ENCODE measurements at regions not wholly inside any gene's neighbourhood (a gene's known extent, or its start where the extent isn't known, plus 50 kb on each side); places are given as distances from the start of the nearest gene placed in this dataset.
"Not testable (repeated sequence)": the region's sequence is repeated elsewhere in the genome, so short reads cannot be mapped to it uniquely, and the experiment has no call there.

DNA sequence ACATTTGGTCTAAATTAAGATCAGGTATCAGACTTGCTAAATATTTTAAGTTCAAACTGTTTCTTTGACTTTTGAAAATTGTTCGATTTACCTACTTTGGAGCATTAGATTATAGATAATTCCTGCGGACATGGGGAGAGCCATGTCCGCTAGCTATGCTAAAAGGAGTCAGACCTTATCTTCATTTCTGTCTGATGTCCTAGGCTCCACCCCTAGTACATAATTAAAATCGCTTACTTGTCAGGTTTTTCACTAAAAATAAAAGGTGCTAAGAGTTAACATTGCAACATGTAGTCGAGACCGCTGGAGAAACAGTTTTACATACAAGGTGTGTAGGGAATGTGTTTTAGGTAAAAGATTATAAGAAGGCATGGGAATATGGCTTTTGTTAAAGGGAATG, 71.9 kb upstream of the EPS8L3 start:
- H3K36me3 Mint-ChIP-seq, H3K4me3 Mint-ChIP-seq, H3K27me3 Mint-ChIP-seq, DNase-seq, H3K27ac Mint-ChIP-seq, H3K4me1 Mint-ChIP-seq: not testable (repeated sequence)
- H3K9me3 Mint-ChIP-seq, result peaks cover 12% of the 10 kb centered on the region

DNA sequence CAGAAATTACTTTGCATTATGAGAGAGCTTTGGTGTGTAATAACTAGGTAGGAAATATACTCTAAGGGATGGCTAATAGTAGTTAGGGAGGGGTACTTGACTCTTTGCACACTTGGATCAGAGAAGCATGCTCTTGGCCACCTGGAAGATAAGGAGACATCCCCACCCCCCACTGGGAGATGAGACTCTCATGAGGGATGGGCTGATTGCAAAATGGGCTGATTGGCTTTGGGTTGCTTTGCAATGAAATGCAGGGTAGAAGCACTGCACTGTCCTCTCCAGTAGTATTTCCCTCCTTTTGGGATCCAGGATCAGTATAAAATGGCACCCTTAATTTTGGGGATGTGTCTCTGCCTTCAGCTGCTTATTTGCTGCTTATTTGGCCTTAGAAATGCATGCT, 71.2 kb upstream of the EPS8L3 start:
- no peaks in the 10 kb centered on the region for H3K36me3 Mint-ChIP-seq

DNA sequence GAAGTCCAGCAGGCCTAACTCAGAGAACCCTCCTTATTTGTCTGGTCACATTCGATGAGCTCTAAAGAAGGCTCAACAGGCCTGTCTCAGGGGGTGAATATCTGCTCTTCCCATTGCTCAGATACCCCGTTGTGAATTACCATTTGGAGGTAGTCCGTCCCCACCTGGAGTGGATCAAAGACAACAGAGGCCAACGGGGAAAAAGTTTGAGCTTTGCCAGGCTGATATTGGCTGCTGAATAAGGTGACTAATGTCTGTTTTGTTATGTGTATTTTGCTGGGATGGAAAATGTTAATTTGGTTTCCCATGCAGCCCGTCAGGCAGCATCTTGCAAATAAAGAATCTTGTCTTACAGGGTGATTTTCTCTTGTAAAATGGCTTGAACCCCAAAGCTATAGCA, 69.2 kb upstream of the EPS8L3 start:
- no peak for DNase-seq
- no peak overlapping the region for H3K27ac Mint-ChIP-seq
- H3K27me3 Mint-ChIP-seq, result no peaks in the 10 kb centered on the region
- H3K9me3 Mint-ChIP-seq, result peaks cover 12% of the 10 kb centered on the region
- no peak overlapping the region for H3K4me3 Mint-ChIP-seq
- H3K4me1 Mint-ChIP-seq, result no peaks in the 10 kb centered on the region
- no peaks in the 10 kb centered on the region for H3K36me3 Mint-ChIP-seq

More for the DNA sequence above, 71.2 kb upstream of the EPS8L3 start:
- Mint-ChIP-seq H3K4me3 (no peak overlapping the region), H3K4me1 (no peaks in the 10 kb centered on the region), H3K9me3 (peaks cover 12% of the 10 kb centered on the region), H3K27ac (no peak overlapping the region), H3K27me3 (no peaks in the 10 kb centered on the region)
- no peak for DNase-seq

DNA sequence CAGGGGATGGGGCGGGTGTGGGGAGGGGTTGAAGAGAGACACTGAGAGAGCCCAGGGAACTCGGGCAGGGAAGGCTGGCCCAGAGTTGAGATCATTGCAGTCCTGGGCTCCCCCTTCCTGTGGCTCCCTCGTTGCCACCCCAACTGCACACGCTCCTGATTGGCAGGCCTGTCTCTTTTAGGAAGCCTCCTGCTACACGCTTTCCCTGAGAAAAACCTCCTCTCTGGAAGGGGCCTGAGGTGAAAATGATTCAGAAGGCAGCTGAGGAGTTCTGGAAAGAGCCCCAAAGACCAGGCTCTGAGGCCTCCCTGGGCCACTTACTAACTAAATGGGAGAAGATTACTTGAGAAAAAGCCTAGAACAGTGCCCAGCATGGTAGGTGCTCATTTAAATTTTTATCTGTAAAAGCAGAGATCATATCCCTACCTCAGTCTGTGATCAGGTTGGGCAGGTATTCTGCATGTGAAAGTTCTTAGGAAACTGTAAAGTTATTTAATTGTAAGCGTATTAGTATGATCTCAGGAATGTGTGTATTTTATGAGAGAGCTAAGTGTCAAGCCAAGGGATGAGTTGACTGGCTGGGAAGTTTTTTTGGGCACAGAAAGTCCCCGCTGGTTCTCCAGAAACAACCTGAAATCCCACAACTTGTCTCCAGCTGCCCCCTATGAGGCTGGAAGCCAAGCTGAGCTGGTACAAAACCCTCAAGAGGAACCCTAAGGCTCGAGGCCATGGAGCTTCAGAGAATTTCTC, 65.2 kb upstream of the EPS8L3 start:
- H3K4me3 Mint-ChIP-seq, result no peak overlapping the region
- no peaks in the 10 kb centered on the region for H3K27me3 Mint-ChIP-seq
- H3K4me1 Mint-ChIP-seq, result peaks cover 7% of the 10 kb centered on the region
- no peak for DNase-seq
- peaks cover 7% of the 10 kb centered on the region for H3K9me3 Mint-ChIP-seq
- no peak overlapping the region for H3K27ac Mint-ChIP-seq
- H3K36me3 Mint-ChIP-seq, result no peaks in the 10 kb centered on the region

DNA sequence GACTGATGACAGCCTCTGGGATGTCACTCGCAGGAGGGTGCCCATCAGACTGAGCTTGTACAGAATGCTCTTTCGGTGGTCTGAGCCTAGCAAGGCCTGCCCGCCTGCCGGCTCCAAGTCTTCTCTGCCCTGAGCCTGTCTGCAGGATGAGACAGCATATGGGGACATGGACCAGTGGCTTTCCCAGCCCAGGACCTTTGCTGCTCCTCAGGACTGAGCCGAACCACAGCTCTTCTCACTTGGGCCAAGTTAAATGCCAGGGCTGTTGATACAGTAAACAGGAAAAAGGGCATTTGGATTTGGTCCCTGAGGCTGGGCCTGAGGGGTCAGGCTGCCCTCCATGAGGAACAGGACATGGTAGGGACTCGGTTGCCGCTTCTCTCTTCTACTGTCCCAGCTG, 64.3 kb upstream of the EPS8L3 start:
- no peak overlapping the region for H3K27ac Mint-ChIP-seq
- no peaks in the 10 kb centered on the region for H3K27me3 Mint-ChIP-seq
- no peak for DNase-seq
- no peaks in the 10 kb centered on the region for H3K36me3 Mint-ChIP-seq
- H3K4me1 Mint-ChIP-seq, result peaks cover 7% of the 10 kb centered on the region
- H3K9me3 Mint-ChIP-seq, result peaks cover 5% of the 10 kb centered on the region
- no peak overlapping the region for H3K4me3 Mint-ChIP-seq

DNA sequence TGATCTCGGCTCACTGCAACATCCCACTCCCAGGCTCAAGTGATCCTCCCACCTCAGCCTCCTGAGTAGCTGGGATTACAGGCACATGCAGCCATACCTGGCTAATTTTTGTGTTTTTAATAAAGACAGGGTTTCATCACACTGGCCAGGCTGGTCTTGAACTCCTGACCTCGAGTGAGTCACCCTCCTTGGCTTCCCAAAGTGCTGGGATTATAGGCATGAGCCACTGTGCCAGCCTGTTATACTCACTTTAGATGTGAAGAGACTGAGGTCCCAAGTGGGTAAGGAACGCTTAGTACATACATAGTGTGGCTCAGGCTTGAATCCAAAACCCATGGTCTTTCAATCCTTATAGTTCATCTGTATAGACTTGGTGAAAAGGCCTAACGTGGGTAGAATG, 63.7 kb upstream of the EPS8L3 start:
- Mint-ChIP-seq H3K27me3 (no peaks in the 10 kb centered on the region), H3K4me3 (no peak overlapping the region)

DNA sequence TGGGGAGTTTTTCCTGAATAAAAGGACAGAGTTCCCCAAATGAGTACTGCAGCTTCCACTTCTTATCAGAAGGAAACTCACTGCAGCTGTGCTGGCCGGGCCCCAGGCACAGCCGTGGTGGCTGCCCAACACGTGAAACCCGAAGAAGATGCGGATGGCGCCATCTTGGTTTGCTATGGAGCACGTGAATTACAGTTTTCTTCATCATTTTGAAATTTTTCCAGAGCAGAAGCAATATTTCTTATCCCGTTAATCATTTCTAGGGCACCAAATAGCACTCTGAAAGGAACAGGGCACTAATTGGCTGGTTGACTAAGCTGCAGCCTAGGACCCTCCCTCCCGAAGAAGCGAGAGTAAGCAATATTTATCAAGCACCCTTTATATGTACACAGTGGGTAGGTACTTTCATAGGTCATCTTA, 63.2 kb upstream of the EPS8L3 start:
- DNase-seq, result no peak
- Mint-ChIP-seq H3K36me3 (no peaks in the 10 kb centered on the region), H3K27me3 (no peaks in the 10 kb centered on the region), H3K27ac (no peak overlapping the region), H3K9me3 (peaks cover under 1% of the 10 kb centered on the region), H3K4me3 (no peak overlapping the region), H3K4me1 (peaks cover 7% of the 10 kb centered on the region)

More for the DNA sequence above, 63.7 kb upstream of the EPS8L3 start:
- H3K9me3 Mint-ChIP-seq, result peaks cover 4% of the 10 kb centered on the region
- H3K4me1 Mint-ChIP-seq, result peaks cover 7% of the 10 kb centered on the region
- DNase-seq, result no peak
- no peaks in the 10 kb centered on the region for H3K36me3 Mint-ChIP-seq
- no peak overlapping the region for H3K27ac Mint-ChIP-seq

DNA sequence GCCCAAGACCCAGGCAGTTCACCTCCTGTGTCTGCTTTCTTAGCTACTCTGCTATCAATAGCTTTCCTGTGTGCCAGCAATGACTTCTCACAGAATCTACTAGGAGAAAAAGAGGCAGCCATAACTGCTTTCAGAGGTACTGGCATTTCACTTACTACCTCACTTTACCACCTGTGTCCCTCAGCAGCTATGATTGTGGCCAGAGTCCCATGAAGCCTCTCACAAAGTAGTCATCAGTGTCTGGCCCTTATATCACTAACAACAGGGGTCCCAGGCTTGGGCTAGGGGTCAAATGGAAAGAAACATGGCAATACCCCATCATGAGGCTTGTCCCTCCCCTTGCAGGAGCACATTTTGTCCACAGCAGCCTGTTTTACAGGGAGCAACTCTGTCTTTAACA, 62.7 kb upstream of the EPS8L3 start:
- H3K36me3 Mint-ChIP-seq, result no peaks in the 10 kb centered on the region
- H3K4me3 Mint-ChIP-seq, result no peak overlapping the region
- no peaks in the 10 kb centered on the region for H3K27me3 Mint-ChIP-seq
- no peak overlapping the region for H3K27ac Mint-ChIP-seq
- no peaks in the 10 kb centered on the region for H3K9me3 Mint-ChIP-seq
- DNase-seq, result no peak
- peaks cover 7% of the 10 kb centered on the region for H3K4me1 Mint-ChIP-seq

DNA sequence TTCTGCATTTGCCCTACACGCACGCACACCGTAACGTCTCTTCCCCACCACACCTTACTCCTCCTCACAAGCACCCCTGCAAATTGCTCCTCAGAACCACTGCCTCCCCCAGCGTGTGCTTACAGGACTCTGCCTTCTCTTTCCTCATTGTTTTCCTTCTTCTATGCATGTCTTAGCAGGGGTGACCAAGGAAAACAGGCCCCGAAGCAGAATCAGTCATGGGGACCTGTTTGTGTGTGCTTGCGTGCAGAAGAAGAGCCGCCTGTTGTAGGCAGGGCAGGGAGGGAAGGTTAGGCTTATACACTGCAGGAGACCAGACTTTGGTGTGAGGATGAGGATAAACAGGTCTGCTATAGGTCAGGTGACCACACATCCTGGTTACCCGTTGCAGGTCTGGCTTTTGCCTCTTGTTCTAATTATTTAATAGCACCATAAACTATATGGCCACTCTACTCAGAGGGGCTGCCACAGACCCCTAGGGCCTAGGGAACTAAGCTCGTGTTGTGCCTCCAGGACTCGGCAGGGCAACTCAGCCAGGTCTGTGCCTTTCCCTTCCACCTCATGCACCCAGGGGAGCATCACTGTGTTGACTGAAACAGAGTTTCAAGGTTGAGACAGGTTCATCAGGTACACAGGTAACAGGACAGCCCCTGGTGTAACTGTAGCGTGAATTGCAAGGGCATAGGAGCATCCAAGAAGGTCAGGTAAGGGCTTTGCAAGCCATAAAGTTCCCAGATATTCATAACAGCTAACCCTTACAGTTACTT, 60.8 kb upstream of the EPS8L3 start:
- peaks cover 5% of the 10 kb centered on the region for H3K27me3 Mint-ChIP-seq
- H3K27ac Mint-ChIP-seq, result no peak overlapping the region
- DNase-seq, result no peak
- H3K36me3 Mint-ChIP-seq, result no peaks in the 10 kb centered on the region
- peaks cover 14% of the 10 kb centered on the region for H3K4me1 Mint-ChIP-seq
- no peaks in the 10 kb centered on the region for H3K9me3 Mint-ChIP-seq
- H3K4me3 Mint-ChIP-seq, result no peak overlapping the region

DNA sequence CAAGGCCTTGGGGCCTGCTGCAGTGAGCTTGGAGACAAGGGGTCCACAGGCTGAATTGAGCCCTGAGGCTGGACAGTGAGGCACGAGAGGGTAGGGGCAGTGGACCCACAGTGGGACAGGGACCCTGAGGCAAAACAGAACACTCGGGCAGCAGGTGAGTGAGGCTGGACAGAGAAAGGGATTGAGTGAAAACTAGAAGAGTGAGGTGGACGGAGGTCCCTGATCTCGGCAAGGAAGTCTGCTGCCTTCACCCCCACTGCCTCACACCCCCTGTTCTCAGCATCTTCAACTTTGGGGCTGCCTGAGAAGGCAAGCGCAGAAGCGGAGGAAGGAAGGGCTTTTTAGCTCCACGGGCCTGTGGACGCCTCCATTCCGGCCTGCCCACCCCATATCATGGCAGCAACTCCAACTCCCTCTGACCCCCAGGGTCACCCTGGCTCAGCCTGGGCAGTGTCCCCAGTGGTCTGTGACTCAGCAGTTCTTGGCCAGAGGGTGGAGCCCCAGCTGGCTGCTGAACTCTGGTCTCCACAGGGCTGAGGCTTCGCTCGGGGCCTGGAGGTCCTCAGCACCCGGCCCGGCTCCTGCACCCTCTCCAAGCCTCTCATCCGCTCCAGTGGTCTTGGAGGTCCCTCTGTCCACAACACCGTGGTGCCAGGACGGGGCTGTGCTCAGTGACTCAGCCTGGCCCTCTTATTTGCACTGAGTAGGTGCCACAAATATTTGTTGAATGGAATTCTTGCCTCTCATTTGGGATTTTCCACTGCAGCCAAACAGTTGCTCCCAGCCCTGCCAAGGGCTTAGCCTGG, 60.0 kb upstream of the EPS8L3 start:
- no peaks in the 10 kb centered on the region for H3K9me3 Mint-ChIP-seq
- no peaks in the 10 kb centered on the region for H3K36me3 Mint-ChIP-seq
- H3K4me3 Mint-ChIP-seq, result no peak overlapping the region
- H3K27ac Mint-ChIP-seq, result no peak overlapping the region
- H3K27me3 Mint-ChIP-seq, result peaks cover 5% of the 10 kb centered on the region
- no peak for DNase-seq
- peaks cover 14% of the 10 kb centered on the region for H3K4me1 Mint-ChIP-seq

DNA sequence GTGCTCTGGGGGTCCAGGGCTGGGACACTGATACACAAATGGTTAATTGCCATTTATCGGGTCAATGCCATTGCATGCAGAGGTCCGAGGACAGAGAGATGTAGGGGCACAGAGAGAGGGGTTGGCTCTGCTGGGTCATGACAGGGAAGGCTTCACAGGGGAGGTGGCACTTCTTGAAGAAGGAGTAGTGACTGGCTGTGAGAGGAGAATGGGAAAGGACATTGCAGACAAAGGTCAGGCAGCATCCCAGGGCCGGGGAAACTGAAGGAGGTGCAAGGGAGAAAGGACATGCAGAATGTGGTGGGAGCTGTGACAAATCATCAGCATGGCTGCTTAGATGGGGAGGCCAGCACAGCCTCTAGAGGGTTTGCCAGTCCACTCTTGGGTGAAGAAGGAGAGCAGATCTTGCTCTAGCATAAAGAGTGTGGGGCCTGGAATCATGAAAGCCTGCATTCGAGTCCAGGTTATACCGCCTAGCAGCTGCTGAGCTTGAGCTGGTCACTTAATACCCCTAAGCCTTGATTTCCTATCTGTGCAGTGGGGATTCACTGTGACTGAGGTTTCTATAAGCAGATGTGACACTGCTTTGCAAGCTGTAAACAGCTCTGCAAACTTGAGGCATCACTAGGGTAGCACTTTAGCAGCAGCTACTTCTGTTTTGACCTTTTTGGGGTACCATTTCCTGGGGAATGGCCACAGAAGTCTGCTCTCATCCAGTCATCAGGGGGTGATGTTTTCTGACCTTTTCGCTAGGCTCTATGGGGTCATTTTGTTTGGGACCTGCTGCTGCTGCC, 59.2 kb upstream of the EPS8L3 start:
- Mint-ChIP-seq H3K4me3 (no peak overlapping the region), H3K36me3 (no peaks in the 10 kb centered on the region), H3K4me1 (peaks cover 14% of the 10 kb centered on the region), H3K27me3 (peaks cover 5% of the 10 kb centered on the region), H3K27ac (no peak overlapping the region), H3K9me3 (no peaks in the 10 kb centered on the region)
- DNase-seq, result no peak

DNA sequence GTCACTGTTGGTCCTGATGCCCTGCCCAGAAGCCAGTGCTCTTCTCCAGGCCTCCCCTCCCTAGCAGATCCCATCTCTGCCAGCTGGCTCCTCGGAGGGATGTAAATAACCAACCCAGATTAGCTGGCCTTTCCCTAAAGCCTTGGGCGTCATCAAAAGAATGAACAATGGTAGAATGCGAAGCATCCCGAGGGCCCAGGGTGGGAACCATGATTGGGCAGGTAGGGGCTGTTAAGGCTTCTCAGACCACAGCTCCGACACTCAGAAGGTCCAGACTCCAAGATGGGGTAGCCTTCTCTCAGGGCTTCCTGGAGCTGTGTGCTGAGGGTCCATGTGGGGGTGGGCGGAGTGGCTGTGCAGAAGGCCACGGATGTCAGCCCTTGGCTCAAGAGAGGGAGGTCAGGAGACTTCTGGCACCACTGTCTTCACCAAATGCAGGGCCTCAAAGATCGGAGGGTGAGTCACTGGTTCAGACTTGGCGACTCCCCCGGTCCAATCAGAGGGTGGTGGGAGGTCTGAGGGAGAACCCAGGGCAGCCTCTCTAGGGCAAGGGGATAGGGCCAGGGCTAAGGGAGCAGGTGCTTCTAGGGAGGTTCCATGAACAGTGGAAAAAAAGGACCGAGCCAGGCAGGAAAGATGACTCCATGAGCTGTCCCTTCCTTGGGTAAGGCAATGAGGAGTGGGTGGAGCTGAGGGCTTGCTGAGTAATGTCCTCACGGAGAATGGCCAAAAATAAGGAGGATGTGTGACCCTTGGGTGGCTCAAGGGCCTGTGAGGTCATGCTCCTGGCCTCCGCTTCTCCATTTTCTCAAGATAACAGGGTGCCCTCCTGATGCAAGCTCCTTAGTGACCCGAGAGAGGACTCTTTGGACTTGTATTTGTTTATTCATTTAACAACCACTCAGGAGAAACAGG, 58.4 kb upstream of the EPS8L3 start:
- Mint-ChIP-seq H3K27me3 (peaks cover 5% of the 10 kb centered on the region), H3K9me3 (no peaks in the 10 kb centered on the region), H3K27ac (no peak overlapping the region), H3K4me3 (no peak overlapping the region), H3K4me1 (peaks cover 14% of the 10 kb centered on the region), H3K36me3 (no peaks in the 10 kb centered on the region)
- DNase-seq, result no peak

DNA sequence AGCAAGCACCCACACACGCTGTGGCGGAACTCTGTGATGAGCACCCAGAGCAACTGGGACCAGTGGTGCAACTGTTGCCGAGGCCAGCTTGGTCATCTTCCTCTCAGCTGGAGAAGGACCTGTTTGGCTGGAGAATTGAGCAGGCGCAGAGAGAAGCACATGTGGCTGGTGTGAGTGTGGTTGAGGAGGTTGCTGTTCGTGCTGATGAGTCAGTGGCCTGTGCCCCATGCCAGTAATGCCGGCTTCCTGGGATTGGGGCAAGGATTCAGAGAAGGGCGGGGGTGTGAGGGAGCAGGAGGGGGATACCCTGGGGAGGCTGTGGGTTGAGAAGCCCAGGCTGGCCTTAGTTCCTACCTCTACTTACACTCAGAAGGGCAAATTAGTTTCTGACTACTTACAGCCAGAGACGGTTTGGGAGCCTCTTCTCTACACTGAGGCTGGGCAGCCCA, 57.5 kb upstream of the EPS8L3 start:
- no peaks in the 10 kb centered on the region for H3K36me3 Mint-ChIP-seq

DNA sequence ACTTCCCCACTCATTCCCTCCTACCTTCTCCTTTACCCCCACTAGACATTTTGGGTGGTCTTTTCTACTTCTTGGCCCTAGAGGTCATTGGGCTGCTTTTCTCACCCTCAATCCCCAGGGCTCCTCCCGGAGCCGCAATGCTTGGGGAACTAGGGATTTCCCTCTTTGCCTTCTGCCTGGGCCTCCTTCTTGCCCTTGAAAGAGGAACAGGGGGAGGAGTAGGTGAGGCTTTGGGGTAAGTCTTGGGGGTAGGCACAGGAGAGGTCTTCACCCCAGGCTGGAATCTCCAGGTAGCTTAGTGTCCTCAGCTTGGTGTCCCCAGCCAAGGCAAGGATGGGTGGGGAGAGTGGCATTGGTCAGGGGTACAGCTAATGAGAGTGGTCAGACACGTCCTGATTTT, 56.2 kb upstream of the EPS8L3 start:
- H3K4me1 Mint-ChIP-seq, result peaks cover 10% of the 10 kb centered on the region
- peaks cover 4% of the 10 kb centered on the region for H3K9me3 Mint-ChIP-seq
- peaks cover 5% of the 10 kb centered on the region for H3K27me3 Mint-ChIP-seq
- no peak overlapping the region for H3K4me3 Mint-ChIP-seq
- no peak overlapping the region for H3K27ac Mint-ChIP-seq
- no peak for DNase-seq
- H3K36me3 Mint-ChIP-seq, result peaks cover 4% of the 10 kb centered on the region

More for the DNA sequence above, 57.5 kb upstream of the EPS8L3 start:
- Mint-ChIP-seq H3K4me1 (peaks cover 14% of the 10 kb centered on the region), H3K27me3 (peaks cover 5% of the 10 kb centered on the region), H3K27ac (peak overlapping the region; percentile 1), H3K9me3 (no peaks in the 10 kb centered on the region), H3K4me3 (no peak overlapping the region)
- peak; percentile 30 for DNase-seq

Data from activated naive CD8-positive, alpha-beta T cell treated with anti-CD3 and anti-CD28 coated beads for 36 hours (primary cell).